GM19351 (cell line): ENCODE measurements at regions not wholly inside any gene's neighbourhood (a gene's known extent, or its start where the extent isn't known, plus 50 kb on each side); places are given as distances from the start of the nearest gene placed in this dataset.

Experiments used
- ATAC-seq: cut with Tn5 transposase; IDR thresholded peaks from one replicate; pipeline ENCODE4 v1.9.1; 2021; ENCODE audit warnings: mild to moderate bottlenecking, moderate library complexity; ENCODE audit not compliant: unreplicated experiment

GRCh38 chr10:78263521-78263988, 229.9 kb downstream of the RPS24 start:
- ATAC-seq: no peak

- ATAC-seq: no peak
These were observed 230.7 kb downstream of the RPS24 start for GRCh38 chr10:78264361-78264760.

GRCh38 chr10:78266741-78267469, 233.2 kb downstream of the RPS24 start:
- ATAC-seq: no peak

GRCh38 chr10:78267598-78267997, 233.9 kb downstream of the RPS24 start:
- ATAC-seq: no peak

GRCh38 chr10:78269060-78269459, 235.4 kb downstream of the RPS24 start:
- ATAC-seq: no peak

- no peak for ATAC-seq
These were observed 238.7 kb downstream of the RPS24 start for GRCh38 chr10:78272329-78272728.

- ATAC-seq: no peak
These were observed 240.8 kb downstream of the RPS24 start for GRCh38 chr10:78274491-78274890.

- ATAC-seq: no peak
These were observed 242.5 kb downstream of the RPS24 start for GRCh38 chr10:78276139-78276538.

- no peak for ATAC-seq
These were observed 243.8 kb downstream of the RPS24 start for GRCh38 chr10:78277314-78278057.

- ATAC-seq: no peak
These were observed 244.4 kb downstream of the RPS24 start for GRCh38 chr10:78278058-78278404.

- no peak for ATAC-seq
These were observed 246.1 kb downstream of the RPS24 start for GRCh38 chr10:78279756-78280155.

- ATAC-seq: no peak
These were observed 246.9 kb downstream of the RPS24 start for GRCh38 chr10:78280604-78281003.

- ATAC-seq: no peak
These were observed 248.0 kb downstream of the RPS24 start for GRCh38 chr10:78281627-78282026.

- no peak for ATAC-seq
These were observed 249.5 kb downstream of the RPS24 start for GRCh38 chr10:78283069-78283682.

- no peak for ATAC-seq
These were observed 250.7 kb downstream of the RPS24 start for GRCh38 chr10:78284381-78284780.

GRCh38 chr10:78285226-78285625, 251.6 kb downstream of the RPS24 start:
- no peak for ATAC-seq

- ATAC-seq: no peak
These were observed 252.5 kb downstream of the RPS24 start for GRCh38 chr10:78286186-78286585.

GRCh38 chr10:78286668-78287067, 253.0 kb downstream of the RPS24 start:
- ATAC-seq: no peak

GRCh38 chr10:78287618-78288017, 254.0 kb downstream of the RPS24 start:
- no peak for ATAC-seq

GRCh38 chr10:78288663-78289062, 255.0 kb downstream of the RPS24 start:
- no peak for ATAC-seq

- ATAC-seq: no peak
These were observed 256.6 kb downstream of the RPS24 start for GRCh38 chr10:78290131-78290750.
